ENCODE measurements at regions not wholly inside any gene's neighbourhood (a gene's known extent, or its start where the extent isn't known, plus 50 kb on each side); places are given as distances from the start of the nearest gene placed in this dataset.

DNA sequence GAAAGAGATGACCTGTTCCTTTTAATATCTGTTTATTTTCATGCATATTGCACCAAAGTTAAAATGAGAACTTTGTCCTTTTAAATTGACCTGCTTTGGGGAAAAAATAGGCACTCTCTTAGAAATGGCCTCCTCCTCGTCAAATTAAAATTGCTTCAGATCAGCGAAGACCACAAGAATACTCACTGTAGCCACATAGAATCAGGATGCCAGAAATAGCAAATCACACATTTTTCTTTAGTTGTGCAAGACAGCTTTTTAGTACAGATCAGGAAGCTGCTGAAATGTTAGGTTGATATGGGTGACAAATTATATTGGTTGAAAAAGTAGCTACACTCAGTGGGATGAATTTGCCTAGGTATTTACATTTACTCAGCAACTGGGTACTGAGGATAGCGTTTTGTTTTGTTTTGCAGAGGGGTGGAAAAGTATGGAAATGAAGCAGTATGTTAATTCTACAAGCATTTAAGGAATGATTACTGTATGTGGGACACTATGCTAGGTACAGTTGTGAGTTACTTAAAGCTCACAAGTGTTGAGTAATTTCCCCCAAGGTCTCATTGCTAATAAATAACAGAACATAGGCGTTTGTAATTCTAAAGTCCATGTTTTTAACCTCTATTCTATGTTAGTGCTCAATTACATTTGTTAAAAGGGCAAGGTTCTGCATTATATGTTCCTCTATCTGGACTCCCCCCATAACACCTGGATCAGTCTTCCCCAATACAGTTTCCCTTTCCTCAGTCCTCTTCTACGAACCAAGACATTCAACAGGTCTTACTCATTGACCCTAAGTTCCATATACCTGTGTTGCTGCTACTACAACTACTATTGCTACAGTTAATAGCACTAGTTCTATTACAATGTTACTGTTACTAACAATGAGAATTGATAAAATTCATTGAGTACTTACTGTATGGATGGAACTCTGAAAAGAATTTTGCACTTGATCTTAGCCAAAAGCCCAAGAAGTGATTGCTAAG, 99.4 kb upstream of the S1PR1 start:
- H3K4me3 ChIP-seq: no peak overlapping the region
- no peaks in the 10 kb centered on the region for H3K79me2 ChIP-seq (ENCODE audit: control insufficient read depth, insufficient read depth, low read length)
- ChIA-PET POLR2A (no interaction called here), RAD21 (ENCODE audit: unreplicated experiment) (interaction anchor here (0.5 to 5.6 kb wide), 12 partner anchors 15 to 301 kb away, joined by 3 to 57 read pairs (median 4); no protein-coding TSS in a partner anchor), SMC1A (ENCODE audit: uncharacterized antibody, unreplicated experiment) (interaction anchor here (0.9 to 7.6 kb wide), 19 partner anchors 11 to 1584 kb away, joined by 3 to 118 read pairs (median 6); no protein-coding TSS in a partner anchor), CTCF (interaction anchor here (0.6 to 7.5 kb wide), 20 partner anchors 9 to 300 kb away, joined by 3 to 131 read pairs (median 4); partner anchors contain the start of gene S1PR1)
- FAIRE-seq (peak; percentile 31), DNase-seq (ENCODE audit: low read depth, low spot score) (peak; percentile 39), ATAC-seq (peak; percentile 66)
- WGBS (ENCODE audit: insufficient coverage, insufficient replicate concordance, low lambda C conversion rate, missing lambda C conversion rate): 30% methylated on average over 5 of the region's 5 CpGs
- no peaks in the 10 kb centered on the region for H4K20me1 ChIP-seq (ENCODE audit: control insufficient read depth, insufficient read depth)
- peak overlapping the region; percentile 8; the same call in 1 of the 2 replicates for H3K9ac ChIP-seq (ENCODE audit: control insufficient read depth, insufficient read depth, low read length)
- TF ChIP-seq FOXM1 (IDR thresholded peaks at IDR 0.05; ENCODE audit: low read depth, low read length) (0 out of 2 replicates have a peak, but pooled peaks have one; percentile 5), NFIC (IDR thresholded peaks at IDR 0.05; ENCODE audit: low read depth, low read length) (peak; percentile 40; the same call in 1 of the 2 replicates), POLR2AphosphoS5 (IDR thresholded peaks at IDR 0.05; ENCODE audit: low read length) (no peak), MEF2A (IDR thresholded peaks at IDR 0.05; ENCODE audit: insufficient read depth, low read depth, low read length) (peak; percentile 74), CEBPB (IDR thresholded peaks at IDR 0.05; ENCODE audit: borderline replicate concordance in 1 of 2, low read depth in 2 of 2, low read length in 2 of 2) (0 out of 4 replicates have a peak, but pooled peaks of 1 of the 2 experiments have one; percentile 30), RUNX3 (IDR thresholded peaks at IDR 0.05; ENCODE audit: low read length) (peak; percentile 71), MEF2B (IDR thresholded peaks at IDR 0.05; ENCODE audit: partially characterized antibody, poor library complexity, severe bottlenecking) (peak; percentile 56)
- TF ChIP-seq, protein P1, sequence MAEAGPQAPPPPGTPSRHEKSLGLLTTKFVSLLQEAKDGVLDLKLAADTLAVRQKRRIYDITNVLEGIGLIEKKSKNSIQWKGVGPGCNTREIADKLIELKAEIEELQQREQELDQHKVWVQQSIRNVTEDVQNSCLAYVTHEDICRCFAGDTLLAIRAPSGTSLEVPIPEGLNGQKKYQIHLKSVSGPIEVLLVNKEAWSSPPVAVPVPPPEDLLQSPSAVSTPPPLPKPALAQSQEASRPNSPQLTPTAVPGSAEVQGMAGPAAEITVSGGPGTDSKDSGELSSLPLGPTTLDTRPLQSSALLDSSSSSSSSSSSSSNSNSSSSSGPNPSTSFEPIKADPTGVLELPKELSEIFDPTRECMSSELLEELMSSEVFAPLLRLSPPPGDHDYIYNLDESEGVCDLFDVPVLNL (IDR thresholded peaks at IDR 0.05; ENCODE audit: low read depth, low read length): no peak
- H3K27ac ChIP-seq (ENCODE audit: control insufficient read depth, insufficient read depth): no peak overlapping the region; the same call in 1 of the 2 replicates
- intact Hi-C loops (cut with micrococcal nuclease; ENCODE audit: unreplicated experiment): loop anchor here (1.0 to 2.0 kb wide), 6 partner anchors 41 to 301 kb away; no protein-coding TSS in a partner anchor
- H3K27me3 ChIP-seq (replicated peaks in 1 of 2; ENCODE audit: control insufficient read depth in 2 of 2, insufficient read depth in 2 of 2, low read length in 1 of 2): no peaks in the 10 kb centered on the region
- peak overlapping the region; percentile 63 for H3K4me2 ChIP-seq (ENCODE audit: control insufficient read depth, insufficient read depth)
- H3K9me3 ChIP-seq (replicated peaks; ENCODE audit: control insufficient read depth, insufficient read depth, low read length): no peaks in the 10 kb centered on the region
- in situ Hi-C loops (cut with MboI): loop anchor here (5.0 kb wide), 1 partner anchor 150 kb away; no protein-coding TSS in a partner anchor
- H3K4me1 ChIP-seq (ENCODE audit: control insufficient read depth, insufficient read depth, low read length): peaks cover 17% of the 10 kb centered on the region
- peak overlapping the region; percentile 48 for H2AFZ ChIP-seq (ENCODE audit: control insufficient read depth, low read depth, low read length)
- no TSS peak for BruUV-seq (replicated peaks)
- H3K36me3 ChIP-seq (ENCODE audit: control insufficient read depth in 2 of 2, insufficient read depth in 2 of 2, low read length in 1 of 2): no peaks in the 10 kb centered on the region
